A549 (cell line): ENCODE measurements at regions not wholly inside any gene's neighbourhood (a gene's known extent, or its start where the extent isn't known, plus 50 kb on each side); places are given as distances from the start of the nearest gene placed in this dataset.

Source experiments
- ATAC-seq, 2 experiments: fragments of 200-7000 bp in 1 of 2; fragments of >200 bp in 1 of 2; cut with Nextera tagmentation in 1 of 2; cut with Tn5 transposase in 1 of 2; 3 replicates each; pipeline versions ENCODE4 v1.8.0 to v1.9.1; 2018 to 2020; ENCODE audit warnings: mild to moderate bottlenecking in 1 of 2, moderate library complexity in 1 of 2
- CTCF ChIA-PET: fragments of 300-600 bp; sonication (Branson Sonifier 250); formaldehyde crosslinking; extraction: SDS; loops from one replicate; lab custom pipeline; 2021; ENCODE audit warnings: antibody characterized with exemption, inconsistent platforms; lab: Yijun Ruan, JAX
- POLR2A ChIA-PET: fragments of 350-600 bp; formaldehyde crosslinking; extraction: SDS; loops from one replicate; lab custom pipeline; 2021; ENCODE audit warnings: antibody characterized with exemption, inconsistent platforms; lab: Yijun Ruan, JAX
- DNase-seq, 2 experiments: peaks; one replicate each; pipeline versions ENCODE4 v3.0.0 to v3.0.0-alpha.2; 2011 to 2016; ENCODE audit warnings: low read depth in 1 of 2, low spot score in 1 of 2
- FAIRE-seq: peaks from 2 replicates; lab custom pipeline; 2011; peaks lifted over from hg19 to GRCh38; lab: Jason Lieb, UNC
- H3K27ac ChIP-seq, 2 experiments: fragments of >200 bp; sonication (Bioruptor Twin); formaldehyde crosslinking; 3 replicates each; pipeline ENCODE4 v1.5.1; 2016 to 2017
- H3K4me1 ChIP-seq: fragments of >200 bp; sonication (Bioruptor Twin); formaldehyde crosslinking; 3 replicates; pipeline ENCODE4 v1.6.1; 2016
- H3K4me2 ChIP-seq: fragments of >200 bp; sonication (Bioruptor Twin); formaldehyde crosslinking; 3 replicates; pipeline ENCODE4 v1.6.1; 2016
- H3K4me3 ChIP-seq: fragments of >200 bp; sonication (Bioruptor Twin); formaldehyde crosslinking; 3 replicates; pipeline ENCODE4 v1.5.1; 2016
- H3K9me3 ChIP-seq: fragments of >200 bp; sonication (Bioruptor Twin); formaldehyde crosslinking; 3 replicates; pipeline ENCODE4 v1.6.1; 2016
- CBX2 ChIP-seq: fragments of 200-600 bp; sonication (generic); IDR thresholded peaks from 2 replicates; pipeline ENCODE4 v1.6.1; 2016; ENCODE audit warnings: low read depth, mild to moderate bottlenecking, borderline replicate concordance
- CHD2 ChIP-seq: fragments of 150-350 bp; IDR thresholded peaks from 2 replicates; pipeline ENCODE4 v1.6.1; 2014; ENCODE audit warnings: low read length; ENCODE audit not compliant: partially characterized antibody
- CHD4 ChIP-seq: fragments of 200-600 bp; sonication (generic); IDR thresholded peaks from 2 replicates; pipeline ENCODE4 v1.6.1; 2016; ENCODE audit warnings: antibody characterized with exemption, mild to moderate bottlenecking, borderline replicate concordance
- EP300 ChIP-seq, 2 experiments: fragments of >200 bp; sonication (Bioruptor Twin); formaldehyde crosslinking; IDR thresholded peaks; 2 replicates in 1 of 2; 3 replicates in 1 of 2; pipeline ENCODE4 v1.6.1; 2016 to 2017
- FOSB ChIP-seq: fragments of 250-450 bp; sonication (Bioruptor Pico); IDR thresholded peaks from 2 replicates; pipeline ENCODE4 v1.5.0; 2020; ENCODE audit warnings: mild to moderate bottlenecking, moderate library complexity
- FOSL2 ChIP-seq, 2 experiments: fragments of 450-650 bp in 1 of 2; fragments of >200 bp in 1 of 2; sonication (Bioruptor Twin) in 1 of 2; formaldehyde crosslinking; IDR thresholded peaks; 2 replicates each; pipeline versions ENCODE4 v1.5.0 to v1.6.1; 2016 to 2020; ENCODE audit warnings: mild to moderate bottlenecking in 1 of 2, moderate library complexity in 1 of 2
- FOXS1 ChIP-seq: fragments of 250-450 bp; sonication (Bioruptor Pico); IDR thresholded peaks from 2 replicates; pipeline ENCODE4 v1.5.0; 2020; ENCODE audit warnings: mild to moderate bottlenecking, moderate library complexity
- GATA3 ChIP-seq: IDR thresholded peaks from 2 replicates; pipeline ENCODE4 v1.6.1; 2012; ENCODE audit warnings: borderline replicate concordance
- NPAS2 ChIP-seq: fragments of 250-450 bp; sonication (Bioruptor Pico); IDR thresholded peaks from 2 replicates; pipeline ENCODE4 v1.8.0; 2022; ENCODE audit warnings: mild to moderate bottlenecking, moderate library complexity, borderline replicate concordance
- PHF8 ChIP-seq: fragments of 200-600 bp; sonication (generic); IDR thresholded peaks from 2 replicates; pipeline ENCODE4 v1.6.1; 2016; ENCODE audit warnings: low read depth, mild to moderate bottlenecking, antibody characterized with exemption, moderate library complexity, borderline replicate concordance
- RCOR1 ChIP-seq: fragments of 150-350 bp; IDR thresholded peaks from 2 replicates; pipeline ENCODE4 v1.6.1; 2014; ENCODE audit warnings: antibody characterized with exemption, low read length, low read depth
- RFX5 ChIP-seq: fragments of 450-650 bp; IDR thresholded peaks from 2 replicates; pipeline ENCODE4 v1.7.1; 2014; ENCODE audit warnings: antibody characterized with exemption, mild to moderate bottlenecking, moderate library complexity
- SREBF2 ChIP-seq: fragments of 450-650 bp; IDR thresholded peaks from 2 replicates; pipeline ENCODE4 v1.6.1; 2014; ENCODE audit warnings: mild to moderate bottlenecking, moderate library complexity
- ZC3H11A ChIP-seq: fragments of 450-650 bp; IDR thresholded peaks from 2 replicates; pipeline ENCODE4 v1.6.1; 2014; ENCODE audit warnings: antibody characterized with exemption, mild to moderate bottlenecking
- WGBS: methylation state at CpG from one replicate; pipeline ENCODE4 v1.1.6; 2017; ENCODE audit errors: missing lambda C conversion rate; 5-methylcytosine and 5-hydroxymethylcytosine counted together
- TF ChIP-seq, protein P1 (sequence below): IDR thresholded peaks from 2 replicates; pipeline ENCODE4 v1.6.1; 2012
- TF ChIP-seq, protein P2 (sequence below): fragments of 450-650 bp; IDR thresholded peaks from 2 replicates; pipeline ENCODE4 v1.6.1; 2014; ENCODE audit warnings: antibody characterized with exemption
- TF ChIP-seq, protein P3 (sequence below): IDR thresholded peaks from 2 replicates; pipeline ENCODE4 v1.6.1; 2012; ENCODE audit warnings: low read depth, borderline replicate concordance
- TF ChIP-seq, protein P4 (sequence below): fragments of >200 bp; sonication (Bioruptor Twin); formaldehyde crosslinking; IDR thresholded peaks from 3 replicates; pipeline ENCODE4 v1.6.1; 2016

DNA sequence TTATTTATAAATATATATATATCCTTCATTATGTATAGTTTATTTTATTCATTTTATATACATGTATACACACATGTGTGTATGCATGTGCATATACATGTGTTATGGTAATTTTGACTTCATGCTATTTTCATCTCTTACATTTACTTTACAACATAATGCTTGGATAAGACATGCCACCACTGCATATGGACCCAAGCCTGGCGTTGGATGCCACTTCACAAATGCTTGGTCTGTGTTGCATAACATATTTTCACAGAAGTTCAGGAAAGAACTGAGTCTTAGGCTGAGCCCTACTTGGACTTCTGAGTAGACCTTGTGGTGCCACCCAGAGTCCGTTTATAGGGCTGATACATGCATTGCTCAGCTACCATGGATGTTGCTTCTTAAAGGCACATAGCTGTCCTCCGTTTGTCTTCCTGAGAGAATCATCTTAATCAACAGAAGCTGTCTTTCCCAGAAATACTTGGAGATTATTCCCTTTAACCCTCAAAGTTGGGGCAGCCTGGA lies 337.8 kb downstream of the BTBD3 start:
- ATAC-seq = no peak
- no peak overlapping the region for H3K27ac ChIP-seq
- H3K4me3 ChIP-seq = no peak overlapping the region
- CTCF ChIA-PET = no interaction called here
- no peak overlapping the region for H3K4me2 ChIP-seq
- no peaks in the 10 kb centered on the region for H3K4me1 ChIP-seq
- no peak for DNase-seq
- TF ChIP-seq, protein P1, sequence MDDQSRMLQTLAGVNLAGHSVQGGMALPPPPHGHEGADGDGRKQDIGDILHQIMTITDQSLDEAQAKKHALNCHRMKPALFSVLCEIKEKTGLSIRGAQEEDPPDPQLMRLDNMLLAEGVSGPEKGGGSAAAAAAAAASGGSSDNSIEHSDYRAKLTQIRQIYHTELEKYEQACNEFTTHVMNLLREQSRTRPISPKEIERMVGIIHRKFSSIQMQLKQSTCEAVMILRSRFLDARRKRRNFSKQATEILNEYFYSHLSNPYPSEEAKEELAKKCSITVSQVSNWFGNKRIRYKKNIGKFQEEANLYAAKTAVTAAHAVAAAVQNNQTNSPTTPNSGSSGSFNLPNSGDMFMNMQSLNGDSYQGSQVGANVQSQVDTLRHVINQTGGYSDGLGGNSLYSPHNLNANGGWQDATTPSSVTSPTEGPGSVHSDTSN = no peak
- TF ChIP-seq GATA3 (no peak), RCOR1 (no peak)
- TF ChIP-seq, protein P2, sequence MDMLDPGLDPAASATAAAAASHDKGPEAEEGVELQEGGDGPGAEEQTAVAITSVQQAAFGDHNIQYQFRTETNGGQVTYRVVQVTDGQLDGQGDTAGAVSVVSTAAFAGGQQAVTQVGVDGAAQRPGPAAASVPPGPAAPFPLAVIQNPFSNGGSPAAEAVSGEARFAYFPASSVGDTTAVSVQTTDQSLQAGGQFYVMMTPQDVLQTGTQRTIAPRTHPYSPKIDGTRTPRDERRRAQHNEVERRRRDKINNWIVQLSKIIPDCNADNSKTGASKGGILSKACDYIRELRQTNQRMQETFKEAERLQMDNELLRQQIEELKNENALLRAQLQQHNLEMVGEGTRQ = no peak
- POLR2A ChIA-PET = no interaction called here
- WGBS = 1% methylated on average over 3 of the region's 3 CpGs
- H3K9me3 ChIP-seq = no peaks in the 10 kb centered on the region
- no peak for FAIRE-seq

DNA sequence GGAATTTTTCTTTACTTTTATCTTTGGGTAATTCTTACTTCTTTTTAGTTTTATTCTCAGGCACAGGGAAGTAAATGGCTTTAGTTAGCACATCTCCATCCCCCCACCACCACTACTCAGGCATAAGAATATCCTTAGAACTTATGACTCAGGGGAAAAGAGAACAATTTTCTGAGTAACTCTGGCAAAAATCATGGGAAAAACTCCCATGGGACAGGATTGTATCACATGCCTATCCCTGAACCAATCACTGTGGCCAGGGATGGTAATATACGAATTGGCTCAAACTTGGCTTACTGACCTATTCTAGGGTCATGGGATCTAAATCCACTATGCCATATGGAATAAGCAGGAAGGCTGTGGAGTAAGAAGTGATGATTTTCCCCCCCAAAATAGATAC lies 339.1 kb downstream of the BTBD3 start:
- ATAC-seq = no peak

DNA sequence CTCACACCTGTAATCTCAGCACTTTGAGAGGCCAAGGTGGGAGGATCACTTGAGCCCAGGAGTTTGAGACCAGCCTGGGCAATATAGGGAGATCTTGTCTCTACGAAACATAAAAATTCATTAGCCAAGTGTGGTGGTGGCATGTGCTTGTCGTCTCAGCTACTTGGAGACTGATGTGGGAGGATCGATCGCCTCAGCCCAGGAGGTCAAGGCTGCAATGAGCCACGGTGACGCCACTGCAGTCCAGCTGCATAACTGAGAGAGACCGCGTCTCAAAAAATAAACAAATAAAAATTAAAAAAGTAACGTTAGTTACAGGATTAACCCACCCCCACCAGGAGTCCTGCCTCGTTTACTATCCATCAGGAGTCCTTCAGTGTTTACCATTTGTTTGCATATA lies 345.1 kb downstream of the BTBD3 start:
- ChIA-PET POLR2A (no interaction called here), CTCF (interaction anchor here (1.6 kb wide), 1 partner anchor 14 kb away, joined by 4 read pairs; no protein-coding TSS in a partner anchor)
- no peak for FAIRE-seq

More for the DNA sequence above, 339.1 kb downstream of the BTBD3 start:
- no peak overlapping the region for H3K27ac ChIP-seq
- H3K4me2 ChIP-seq = no peak overlapping the region
- no peaks in the 10 kb centered on the region for H3K9me3 ChIP-seq
- no peaks in the 10 kb centered on the region for H3K4me1 ChIP-seq
- POLR2A ChIA-PET = no interaction called here
- 0% methylated on average over 1 of the region's 1 CpG for WGBS
- TF ChIP-seq ZC3H11A = no peak
- TF ChIP-seq NPAS2 = no peak
- no peak for TF ChIP-seq FOSB (CRISPR knock-in tag)
- TF ChIP-seq RCOR1 = no peak
- no peak for TF ChIP-seq FOSL2 (IDR thresholded peaks at IDR 0.05)
- TF ChIP-seq FOSL2 (CRISPR knock-in tag; IDR thresholded peaks at IDR 0.05) = no peak
- no peak for TF ChIP-seq RFX5
- TF ChIP-seq PHF8 = no peak
- TF ChIP-seq, protein P3, sequence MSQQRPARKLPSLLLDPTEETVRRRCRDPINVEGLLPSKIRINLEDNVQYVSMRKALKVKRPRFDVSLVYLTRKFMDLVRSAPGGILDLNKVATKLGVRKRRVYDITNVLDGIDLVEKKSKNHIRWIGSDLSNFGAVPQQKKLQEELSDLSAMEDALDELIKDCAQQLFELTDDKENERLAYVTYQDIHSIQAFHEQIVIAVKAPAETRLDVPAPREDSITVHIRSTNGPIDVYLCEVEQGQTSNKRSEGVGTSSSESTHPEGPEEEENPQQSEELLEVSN = no peak
- no peak for TF ChIP-seq EP300 (IDR thresholded peaks at IDR 0.05)
- TF ChIP-seq CHD4 = no peak
- TF ChIP-seq, protein P4, sequence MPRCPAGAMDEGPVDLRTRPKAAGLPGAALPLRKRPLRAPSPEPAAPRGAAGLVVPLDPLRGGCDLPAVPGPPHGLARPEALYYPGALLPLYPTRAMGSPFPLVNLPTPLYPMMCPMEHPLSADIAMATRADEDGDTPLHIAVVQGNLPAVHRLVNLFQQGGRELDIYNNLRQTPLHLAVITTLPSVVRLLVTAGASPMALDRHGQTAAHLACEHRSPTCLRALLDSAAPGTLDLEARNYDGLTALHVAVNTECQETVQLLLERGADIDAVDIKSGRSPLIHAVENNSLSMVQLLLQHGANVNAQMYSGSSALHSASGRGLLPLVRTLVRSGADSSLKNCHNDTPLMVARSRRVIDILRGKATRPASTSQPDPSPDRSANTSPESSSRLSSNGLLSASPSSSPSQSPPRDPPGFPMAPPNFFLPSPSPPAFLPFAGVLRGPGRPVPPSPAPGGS = no peak
- TF ChIP-seq FOXS1 = no peak
- TF ChIP-seq GATA3 = no peak
- no peak for TF ChIP-seq CBX2
- no peak for TF ChIP-seq SREBF2
- TF ChIP-seq, protein P2 = no peak
- TF ChIP-seq CHD2 = no peak
- DNase-seq (no peak), FAIRE-seq (no peak)
- CTCF ChIA-PET = no interaction called here
- no peak overlapping the region for H3K4me3 ChIP-seq

More for the DNA sequence above, 345.1 kb downstream of the BTBD3 start:
- Histone ChIP-seq H3K9me3 (no peaks in the 10 kb centered on the region), H3K4me1 (no peaks in the 10 kb centered on the region), H3K4me2 (no peak overlapping the region), H3K4me3 (no peak overlapping the region), H3K27ac (no peak overlapping the region)
- WGBS = 33% methylated on average over 10 of the region's 10 CpGs
- no peak for ATAC-seq
- DNase-seq = no peak
- TF ChIP-seq SREBF2 (no peak), GATA3 (no peak)
